K562 (cell line): ENCODE measurements at regions not wholly inside any gene's neighbourhood (a gene's known extent, or its start where the extent isn't known, plus 50 kb on each side); places are given as distances from the start of the nearest gene placed in this dataset.

Experiments used
- ATAC-seq: fragments of 200-7000 bp; cut with Tn5 transposase; 3 replicates; pipeline ENCODE4 v1.9.1; 2020; ENCODE audit warnings: moderate library complexity
- BruUV-seq: library from RNA; stranded (reverse); fragments of 400-500 nt; replicated peaks from 2 replicates; lab custom pipeline; 2021; lab: Mats Ljungman, UMichigan
- CTCF ChIA-PET: fragments of 300-600 bp; formaldehyde crosslinking; extraction: SDS; loops from one replicate; lab custom pipeline; 2021; ENCODE audit warnings: low intra/inter-chr PET ratio; lab: Yijun Ruan, JAX
- POLR2A ChIA-PET: fragments of 300-600, 350-650 bp; sonication (Branson Sonifier 250); formaldehyde crosslinking; extraction: SDS; loops from one replicate; lab custom pipeline; 2021; ENCODE audit warnings: antibody characterized with exemption, inconsistent platforms; lab: Yijun Ruan, JAX
- DNase-seq, 4 experiments: peaks; one replicate each; pipeline versions ENCODE4 v3.0.0 to v3.0.0-alpha.2; 2011 to 2018; ENCODE audit warnings: low spot score in 3 of 4, mixed read lengths in 3 of 4; ENCODE audit errors: extremely low read depth in 1 of 4
- FAIRE-seq: peaks from 2 replicates; lab custom pipeline; 2011; peaks lifted over from hg19 to GRCh38; lab: Jason Lieb, UNC
- H2AFZ ChIP-seq: 2 replicates; pipeline ENCODE4 v1.6.0; 2011; ENCODE audit warnings: low read depth, low read length, control low read depth, inconsistent platforms
- H3K27ac ChIP-seq: fragments of 200-600 bp; 3 replicates; pipeline ENCODE4 v1.8.0; 2011; ENCODE audit warnings: low read depth, mild to moderate bottlenecking, control low read depth, inconsistent platforms, low read length, moderate library complexity, mixed read lengths; ENCODE audit errors: extremely low read depth
- H3K27me3 ChIP-seq, 2 experiments: fragments of 300-600 bp in 1 of 2; 2 replicates in 1 of 2; 3 replicates in 1 of 2; pipeline versions ENCODE4 v1.6.0 to v1.8.0; 2011; ENCODE audit warnings: inconsistent platforms in 2 of 2, low read length in 2 of 2, mild to moderate bottlenecking in 1 of 2, mixed read lengths in 1 of 2, moderate library complexity in 1 of 2; ENCODE audit not compliant: control insufficient read depth in 2 of 2, insufficient read depth in 2 of 2
- H3K36me3 ChIP-seq: fragments of 300-600 bp; 3 replicates; pipeline ENCODE4 v1.8.0; 2011; ENCODE audit warnings: mild to moderate bottlenecking, low read length, inconsistent platforms; ENCODE audit not compliant: control insufficient read depth, insufficient read depth
- H3K4me1 ChIP-seq, 2 experiments: fragments of 200-600 bp in 1 of 2; replicated peaks in 1 of 2; 2 replicates in 1 of 2; 3 replicates in 1 of 2; pipeline versions ENCODE4 v1.5.1 to v1.8.0; 2011; ENCODE audit warnings: inconsistent platforms in 2 of 2, low read length in 2 of 2, mild to moderate bottlenecking in 1 of 2, mixed read lengths in 1 of 2, moderate library complexity in 1 of 2; ENCODE audit not compliant: control insufficient read depth in 2 of 2, insufficient read depth in 2 of 2
- H3K4me2 ChIP-seq: 2 replicates; pipeline ENCODE4 v1.6.1; 2011; ENCODE audit warnings: low read length, control low read depth, inconsistent platforms, mixed read lengths; ENCODE audit not compliant: insufficient read depth
- H3K4me3 ChIP-seq: fragments of 200-600 bp; sonication (generic), shearing (Covaris generic); 2 replicates; pipeline ENCODE4 v1.5.1; 2016; ENCODE audit warnings: control low read depth, inconsistent platforms
- H3K79me2 ChIP-seq: fragments of 200-600 bp; 3 replicates; pipeline ENCODE4 v1.8.0; 2011; ENCODE audit warnings: low read length, inconsistent platforms; ENCODE audit not compliant: control insufficient read depth, insufficient read depth
- H3K9ac ChIP-seq, 2 experiments: 2 replicates each; pipeline versions ENCODE4 v1.6.0 to v1.6.1; 2011; ENCODE audit warnings: low read depth in 2 of 2, low read length in 2 of 2, control low read depth in 1 of 2, inconsistent platforms in 1 of 2, mild to moderate bottlenecking in 1 of 2, mixed read lengths in 1 of 2; ENCODE audit not compliant: insufficient read depth in 1 of 2
- H3K9me1 ChIP-seq: one replicate; pipeline ENCODE4 v1.6.0; 2011; ENCODE audit warnings: inconsistent platforms, mild to moderate bottlenecking, low read length, moderate library complexity; ENCODE audit not compliant: control insufficient read depth, insufficient read depth
- H3K9me3 ChIP-seq: replicated peaks from 2 replicates; pipeline ENCODE4 v1.5.1; 2011; ENCODE audit warnings: low read depth, low read length, inconsistent platforms; ENCODE audit not compliant: control insufficient read depth, insufficient read depth
- H4K20me1 ChIP-seq: replicated peaks from 2 replicates; pipeline ENCODE4 v1.6.1; 2011; ENCODE audit warnings: low read length, inconsistent platforms, mixed read lengths; ENCODE audit not compliant: control insufficient read depth, insufficient read depth
- ARNT ChIP-seq, 2 experiments: fragments of 450-650 bp; IDR thresholded peaks; 2 replicates each; pipeline ENCODE4 v1.6.1; 2016; ENCODE audit warnings: mild to moderate bottlenecking in 1 of 2
- BACH1 ChIP-seq: fragments of 200-800 bp; sonication (Bioruptor generic); IDR thresholded peaks from 2 replicates; pipeline ENCODE4 v1.6.1; 2016; ENCODE audit warnings: missing genetic modification characterization, missing compliant biosample characterization
- CSDE1 ChIP-seq, 2 experiments: fragments of 450-650 bp; IDR thresholded peaks; 2 replicates each; pipeline ENCODE4 v1.6.1; 2016; ENCODE audit warnings: mild to moderate bottlenecking in 1 of 2
- FOXA3 ChIP-seq, 2 experiments: fragments of 450-650 bp in 1 of 2; sonication (generic) in 1 of 2; formaldehyde crosslinking; IDR thresholded peaks in 1 of 2; conservative IDR thresholded peaks in 1 of 2; 2 replicates each; pipeline versions ENCODE4 v1.4.0 to v1.8.0; 2020 to 2022; ENCODE audit warnings: mild to moderate bottlenecking in 2 of 2, missing genetic modification reagents in 1 of 2
- FOXJ2 ChIP-seq: fragments of 200-800 bp; sonication (Bioruptor generic); IDR thresholded peaks from 2 replicates; pipeline ENCODE4 v1.6.1; 2016; ENCODE audit warnings: missing genetic modification characterization, missing compliant biosample characterization
- KHSRP ChIP-seq: fragments of 450-650 bp; IDR thresholded peaks from 2 replicates; pipeline ENCODE4 v1.6.1; 2017
- MTF1 ChIP-seq: fragments of 250-450 bp; sonication (Bioruptor Pico); IDR thresholded peaks from 2 replicates; pipeline ENCODE4 v1.9.0; 2021; ENCODE audit warnings: moderate library complexity, mild to moderate bottlenecking, inconsistent platforms, borderline replicate concordance
- RUNX1 ChIP-seq: sonication (generic); IDR thresholded peaks from 2 replicates; pipeline ENCODE4 v1.6.1; 2016; ENCODE audit warnings: antibody characterized with exemption, low read depth
- STAG1 ChIP-seq: sonication (generic); formaldehyde crosslinking; IDR thresholded peaks from 2 replicates; pipeline ENCODE4 v1.5.0; 2020; ENCODE audit warnings: missing genetic modification reagents, borderline replicate concordance
- ZNF140 ChIP-seq: fragments of 250-450 bp; sonication (Bioruptor Pico); IDR thresholded peaks from 2 replicates; pipeline ENCODE4 v1.8.0; 2021; ENCODE audit warnings: moderate library complexity, mild to moderate bottlenecking, inconsistent platforms
- ZNF224 ChIP-seq: sonication (generic); formaldehyde crosslinking; IDR thresholded peaks from 2 replicates; pipeline ENCODE4 v1.8.0; 2022; ENCODE audit warnings: mild to moderate bottlenecking, missing genetic modification reagents
- ZNF23 ChIP-seq: fragments of 250-450 bp; sonication (Bioruptor Pico); IDR thresholded peaks from 2 replicates; pipeline ENCODE4 v1.4.0; 2020; ENCODE audit warnings: mild to moderate bottlenecking
- ZNF354B ChIP-seq: fragments of 250-450 bp; sonication (Bioruptor Pico); IDR thresholded peaks from 2 replicates; pipeline ENCODE4 v1.4.0; 2020
- WGBS: fragments of 100-300 bp; shearing (Covaris generic); methylation state at CpG from one replicate; pipeline ENCODE4 v1.1.6; 2016; ENCODE audit warnings: low coverage, mixed read lengths; ENCODE audit not compliant: insufficient coverage; ENCODE audit errors: missing lambda C conversion rate; 5-methylcytosine and 5-hydroxymethylcytosine counted together
- in situ Hi-C: fragments of 300-500 bp; cut with MboI; formaldehyde crosslinking; loops from 4 replicates; pipeline ENCODE4 v1.15.0; 2018; ENCODE audit warnings: inconsistent platforms, mixed read lengths
- intact Hi-C: fragments of 100-400 bp; cut with micrococcal nuclease; formaldehyde crosslinking; loops from 2 replicates; pipeline ENCODE4 v1.14.2; 2022
- TF ChIP-seq, protein P1 (sequence below), 2 experiments: fragments of 450-650 bp in 1 of 2; sonication (generic) in 1 of 2; formaldehyde crosslinking in 1 of 2; IDR thresholded peaks; 2 replicates each; pipeline versions ENCODE4 v1.7.1 to v1.9.0; 2016 to 2022; ENCODE audit warnings: inconsistent platforms in 1 of 2, mild to moderate bottlenecking in 1 of 2, missing genetic modification reagents in 1 of 2
- TF ChIP-seq, protein P2 (sequence below): fragments of 250-450 bp; sonication (Bioruptor Pico); IDR thresholded peaks from 2 replicates; pipeline ENCODE4 v1.4.0; 2020; ENCODE audit warnings: mild to moderate bottlenecking

DNA sequence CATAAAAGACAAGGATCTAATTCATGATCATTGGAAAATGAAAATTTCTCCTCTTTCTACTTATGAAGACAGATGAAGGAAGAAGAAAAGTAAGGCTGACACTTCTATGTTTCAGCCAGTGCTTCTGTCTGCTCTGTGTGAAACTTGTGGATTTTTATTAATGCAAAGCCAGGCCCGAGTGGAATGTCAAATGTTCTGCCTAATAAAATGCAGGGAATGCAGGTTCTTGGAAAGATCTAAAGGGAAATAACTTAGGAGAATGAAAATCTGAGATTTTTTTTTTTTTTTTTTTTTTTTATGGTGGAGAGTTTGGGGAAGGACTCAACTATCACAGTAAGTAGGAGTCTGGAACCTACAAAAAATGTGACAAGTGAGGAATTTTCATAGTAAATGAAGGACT is 1732.3 kb upstream of the SLC10A2 start:
- H3K36me3 ChIP-seq, result no peaks in the 10 kb centered on the region
- no peaks in the 10 kb centered on the region for H3K27me3 ChIP-seq
- POLR2A ChIA-PET, result no interaction called here
- intact Hi-C loops (no loop called here), in situ Hi-C loops (no loop called here)
- ATAC-seq (no peak), FAIRE-seq (no peak), DNase-seq (no peak)
- no peak overlapping the region for H3K9ac ChIP-seq
- H3K27ac ChIP-seq, result no peak overlapping the region
- no peak overlapping the region for H2AFZ ChIP-seq
- no peak overlapping the region for H3K4me3 ChIP-seq
- H3K79me2 ChIP-seq, result no peaks in the 10 kb centered on the region
- no TSS peak for BruUV-seq
- H4K20me1 ChIP-seq, result no peaks in the 10 kb centered on the region
- CTCF ChIA-PET, result no interaction called here
- WGBS, result 10% methylated on average over 1 of the region's 1 CpG
- no peaks in the 10 kb centered on the region for H3K9me3 ChIP-seq
- H3K9me1 ChIP-seq, result no peaks in the 10 kb centered on the region
- H3K4me1 ChIP-seq, result no peaks in the 10 kb centered on the region
- no peak overlapping the region for H3K4me2 ChIP-seq
- no peak for TF ChIP-seq MTF1 (CRISPR knock-in tag)
- TF ChIP-seq ZNF23, result no peak
- TF ChIP-seq, protein P1, sequence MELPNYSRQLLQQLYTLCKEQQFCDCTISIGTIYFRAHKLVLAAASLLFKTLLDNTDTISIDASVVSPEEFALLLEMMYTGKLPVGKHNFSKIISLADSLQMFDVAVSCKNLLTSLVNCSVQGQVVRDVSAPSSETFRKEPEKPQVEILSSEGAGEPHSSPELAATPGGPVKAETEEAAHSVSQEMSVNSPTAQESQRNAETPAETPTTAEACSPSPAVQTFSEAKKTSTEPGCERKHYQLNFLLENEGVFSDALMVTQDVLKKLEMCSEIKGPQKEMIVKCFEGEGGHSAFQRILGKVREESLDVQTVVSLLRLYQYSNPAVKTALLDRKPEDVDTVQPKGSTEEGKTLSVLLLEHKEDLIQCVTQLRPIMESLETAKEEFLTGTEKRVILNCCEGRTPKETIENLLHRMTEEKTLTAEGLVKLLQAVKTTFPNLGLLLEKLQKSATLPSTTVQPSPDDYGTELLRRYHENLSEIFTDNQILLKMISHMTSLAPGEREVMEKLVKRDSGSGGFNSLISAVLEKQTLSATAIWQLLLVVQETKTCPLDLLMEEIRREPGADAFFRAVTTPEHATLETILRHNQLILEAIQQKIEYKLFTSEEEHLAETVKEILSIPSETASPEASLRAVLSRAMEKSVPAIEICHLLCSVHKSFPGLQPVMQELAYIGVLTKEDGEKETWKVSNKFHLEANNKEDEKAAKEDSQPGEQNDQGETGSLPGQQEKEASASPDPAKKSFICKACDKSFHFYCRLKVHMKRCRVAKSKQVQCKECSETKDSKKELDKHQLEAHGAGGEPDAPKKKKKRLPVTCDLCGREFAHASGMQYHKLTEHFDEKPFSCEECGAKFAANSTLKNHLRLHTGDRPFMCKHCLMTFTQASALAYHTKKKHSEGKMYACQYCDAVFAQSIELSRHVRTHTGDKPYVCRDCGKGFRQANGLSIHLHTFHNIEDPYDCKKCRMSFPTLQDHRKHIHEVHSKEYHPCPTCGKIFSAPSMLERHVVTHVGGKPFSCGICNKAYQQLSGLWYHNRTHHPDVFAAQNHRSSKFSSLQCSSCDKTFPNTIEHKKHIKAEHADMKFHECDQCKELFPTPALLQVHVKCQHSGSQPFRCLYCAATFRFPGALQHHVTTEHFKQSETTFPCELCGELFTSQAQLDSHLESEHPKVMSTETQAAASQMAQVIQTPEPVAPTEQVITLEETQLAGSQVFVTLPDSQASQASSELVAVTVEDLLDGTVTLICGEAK (IDR thresholded peaks at IDR 0.05), result no peak
- TF ChIP-seq, protein P1 (CRISPR knock-in tag; IDR thresholded peaks at IDR 0.05), result no peak
- no peak for TF ChIP-seq ZNF354B (CRISPR knock-in tag)
- TF ChIP-seq ZNF224 (CRISPR knock-in tag), result no peak
- TF ChIP-seq FOXJ2 (tag), result no peak
- no peak for TF ChIP-seq RUNX1
- TF ChIP-seq, protein P2, sequence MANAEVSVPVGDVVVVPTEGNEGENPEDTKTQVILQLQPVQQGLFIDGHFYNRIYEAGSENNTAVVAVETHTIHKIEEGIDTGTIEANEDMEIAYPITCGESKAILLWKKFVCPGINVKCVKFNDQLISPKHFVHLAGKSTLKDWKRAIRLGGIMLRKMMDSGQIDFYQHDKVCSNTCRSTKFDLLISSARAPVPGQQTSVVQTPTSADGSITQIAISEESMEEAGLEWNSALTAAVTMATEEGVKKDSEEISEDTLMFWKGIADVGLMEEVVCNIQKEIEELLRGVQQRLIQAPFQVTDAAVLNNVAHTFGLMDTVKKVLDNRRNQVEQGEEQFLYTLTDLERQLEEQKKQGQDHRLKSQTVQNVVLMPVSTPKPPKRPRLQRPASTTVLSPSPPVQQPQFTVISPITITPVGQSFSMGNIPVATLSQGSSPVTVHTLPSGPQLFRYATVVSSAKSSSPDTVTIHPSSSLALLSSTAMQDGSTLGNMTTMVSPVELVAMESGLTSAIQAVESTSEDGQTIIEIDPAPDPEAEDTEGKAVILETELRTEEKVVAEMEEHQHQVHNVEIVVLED (CRISPR knock-in tag), result no peak
- TF ChIP-seq BACH1, result no peak
- TF ChIP-seq STAG1 (CRISPR knock-in tag), result no peak
- TF ChIP-seq KHSRP, result no peak
- TF ChIP-seq ARNT (IDR thresholded peaks at IDR 0.05), result no peak
- no peak for TF ChIP-seq ZNF140 (CRISPR knock-in tag)
- TF ChIP-seq CSDE1 (IDR thresholded peaks at IDR 0.05), result no peak
- no peak for TF ChIP-seq FOXA3 (CRISPR knock-in tag; conservative IDR thresholded peaks at IDR 0.05 in 1 of 2, IDR thresholded peaks at IDR 0.05 in 1 of 2)
